ENCODE measurements at regions not wholly inside any gene's neighbourhood (a gene's known extent, or its start where the extent isn't known, plus 50 kb on each side); places are given as distances from the start of the nearest gene placed in this dataset.
A peak's percentile ranks its signal among the peaks of the same experiment; 100 is the strongest.

- no peak for TF ChIP-seq ZNF550 (CRISPR knock-in tag; IDR thresholded peaks at IDR 0.05; ENCODE audit: borderline replicate concordance)
- TF ChIP-seq MYPOP (CRISPR knock-in tag; IDR thresholded peaks at IDR 0.05), result 0 out of 2 replicates have a peak, but pooled peaks have one; percentile 39
- peak; percentile 74 for TF ChIP-seq HNF4G (IDR thresholded peaks at IDR 0.05; ENCODE audit: borderline replicate concordance, low read depth, low read length)
- TF ChIP-seq HNF4G (CRISPR knock-in tag; IDR thresholded peaks at IDR 0.05; ENCODE audit: borderline replicate concordance, low read depth), result 0 out of 2 replicates have a peak, but pooled peaks have one; percentile 62
- TF ChIP-seq RERE (CRISPR knock-in tag; IDR thresholded peaks at IDR 0.05; ENCODE audit: low read depth), result no peak
- no peak for TF ChIP-seq TAF15 (IDR thresholded peaks at IDR 0.05; ENCODE audit: low read depth, low read length, poor library complexity, severe bottlenecking)
- TF ChIP-seq NRL (CRISPR knock-in tag; IDR thresholded peaks at IDR 0.05; ENCODE audit: borderline replicate concordance), result no peak
- no peak for TF ChIP-seq SATB2 (CRISPR knock-in tag; IDR thresholded peaks at IDR 0.05)
- no peak for TF ChIP-seq ZNF333 (CRISPR knock-in tag; IDR thresholded peaks at IDR 0.05; ENCODE audit: borderline replicate concordance)
- no peak for TF ChIP-seq MEIS2 (CRISPR knock-in tag; IDR thresholded peaks at IDR 0.05)
- TF ChIP-seq ZNF687 (CRISPR knock-in tag; IDR thresholded peaks at IDR 0.05), result no peak
- TF ChIP-seq RBM39 (IDR thresholded peaks at IDR 0.05; ENCODE audit: low read depth, low read length, poor library complexity, severe bottlenecking), result no peak
- no peak for TF ChIP-seq SCMH1 (CRISPR knock-in tag; IDR thresholded peaks at IDR 0.05; ENCODE audit: borderline replicate concordance)
- TF ChIP-seq ZNF839 (CRISPR knock-in tag; IDR thresholded peaks at IDR 0.05; ENCODE audit: borderline replicate concordance), result no peak
- peak; percentile 77 for TF ChIP-seq NR2C2 (CRISPR knock-in tag; IDR thresholded peaks at IDR 0.05; ENCODE audit: borderline replicate concordance)
- TF ChIP-seq U2AF1 (optimal IDR thresholded peaks at IDR 0.05; ENCODE audit: low read depth, low read length), result no peak
- no peak for TF ChIP-seq ZNF382 (CRISPR knock-in tag; IDR thresholded peaks at IDR 0.05; ENCODE audit: borderline replicate concordance)
- no peak for TF ChIP-seq ZNF546 (CRISPR knock-in tag; conservative IDR thresholded peaks at IDR 0.05)
- TF ChIP-seq ZNF564 (CRISPR knock-in tag; IDR thresholded peaks at IDR 0.05), result no peak
- peak; percentile 55; the same call in 1 of the 2 replicates for TF ChIP-seq KLF9 (CRISPR knock-in tag; IDR thresholded peaks at IDR 0.05; ENCODE audit: low read depth)
- no peak for TF ChIP-seq ZNF530 (CRISPR knock-in tag; IDR thresholded peaks at IDR 0.05; ENCODE audit: low read depth)
Observed at GRCh38 chr4:184884883-184885282, 59.1 kb upstream of the ACSL1 start (continued).

All from HepG2 (cell line).